ENCODE measurements at regions not wholly inside any gene's neighbourhood (a gene's known extent, or its start where the extent isn't known, plus 50 kb on each side); places are given as distances from the start of the nearest gene placed in this dataset.
"Not testable (repeated sequence)": the region's sequence is repeated elsewhere in the genome, so short reads cannot be mapped to it uniquely, and the experiment has no call there.

GRCh38 chr6:27106382-27106781 lies 141.1 kb upstream of the PRSS16 start:
- no peak for DNase-seq (ENCODE audit: low spot score)

GRCh38 chr6:27111743-27112142 lies 135.8 kb upstream of the PRSS16 start:
- no peak for DNase-seq (ENCODE audit: low spot score)

DNA sequence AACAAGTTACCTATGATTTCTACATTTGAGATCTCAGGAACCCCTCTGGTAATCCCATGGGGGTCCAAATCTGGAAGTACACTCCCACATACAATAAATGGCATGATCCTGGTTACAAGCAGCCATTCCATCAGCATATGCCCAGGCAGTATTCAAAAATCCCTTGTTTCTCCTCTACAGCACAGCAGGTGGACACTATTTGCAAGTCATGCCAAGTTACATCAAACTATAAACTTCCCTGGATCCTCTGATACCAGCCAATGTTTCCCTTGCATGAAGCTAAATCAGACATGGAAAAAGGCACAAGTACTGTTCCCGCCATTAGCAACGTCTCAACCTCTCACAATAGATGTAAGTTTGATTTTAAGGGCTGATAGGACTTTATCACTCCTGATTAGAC lies 134.5 kb upstream of the PRSS16 start:
- DNase-seq (ENCODE audit: low spot score): no peak

GRCh38 chr6:27119329-27119728 lies 128.2 kb upstream of the PRSS16 start:
- no peak for DNase-seq (ENCODE audit: low spot score)

- DNase-seq (ENCODE audit: low spot score): no peak
These were observed 127.7 kb upstream of the PRSS16 start for GRCh38 chr6:27119761-27120160.

DNA sequence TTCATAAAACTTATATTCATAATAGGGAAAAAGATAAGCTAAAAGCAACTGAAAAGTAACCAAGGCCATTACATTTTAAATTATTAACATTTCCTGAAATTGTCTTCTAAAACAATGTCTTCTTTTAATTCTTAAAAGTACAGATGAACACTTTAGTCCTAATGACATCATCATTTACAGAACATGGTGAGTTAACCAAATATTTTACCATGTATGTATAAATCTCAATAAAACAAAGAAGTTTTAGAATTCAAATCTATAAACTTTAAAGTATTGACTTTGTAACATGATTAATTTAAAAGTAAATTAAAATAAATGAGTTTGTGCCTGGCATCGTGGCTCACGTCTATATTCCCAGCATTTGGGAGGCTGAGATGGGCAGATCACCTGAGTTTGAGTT lies 125.9 kb upstream of the PRSS16 start:
- no peak for DNase-seq (ENCODE audit: low spot score)

GRCh38 chr6:27124252-27124657 lies 123.2 kb upstream of the PRSS16 start:
- no peak for DNase-seq (ENCODE audit: low spot score)

- no peak for DNase-seq (ENCODE audit: low spot score)
These were observed 121.3 kb upstream of the PRSS16 start for GRCh38 chr6:27126046-27126814.

DNA sequence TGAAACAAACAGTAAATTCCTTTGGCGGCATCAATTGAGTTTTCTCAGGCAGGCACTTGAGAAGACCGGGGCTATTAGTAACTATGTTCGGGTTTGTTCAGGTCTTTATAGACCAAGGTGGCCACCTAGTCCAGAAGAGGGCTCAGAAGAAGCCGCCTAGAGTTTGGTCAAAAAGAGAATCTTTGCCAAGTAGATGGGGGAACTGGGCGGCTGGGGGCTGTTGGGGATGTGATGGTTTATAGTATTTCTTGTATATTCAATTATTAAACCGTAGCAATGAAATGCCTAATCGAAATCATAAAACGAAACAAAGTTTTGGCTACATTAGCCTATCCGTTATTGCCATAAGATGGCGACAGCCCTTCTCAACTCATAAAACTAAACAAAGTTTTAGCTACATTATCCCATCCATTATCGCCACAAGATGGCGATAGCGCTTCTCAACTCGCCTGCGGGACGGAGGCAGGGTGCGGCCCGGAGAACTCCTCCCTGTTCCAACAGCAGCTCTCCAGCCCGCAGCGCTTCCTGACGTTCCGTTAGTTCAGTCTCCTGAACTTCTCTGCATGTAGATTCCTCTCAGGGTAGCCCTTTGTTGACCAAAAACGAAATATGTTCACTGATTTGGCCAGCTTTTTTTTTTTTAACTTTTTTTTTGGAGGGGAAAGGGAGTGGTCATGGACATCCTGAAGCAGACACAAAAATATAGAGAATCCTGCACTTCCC lies 120.5 kb upstream of the PRSS16 start:
- DNase-seq (ENCODE audit: low spot score): peak; percentile 97

- not testable (repeated sequence) for DNase-seq (ENCODE audit: low spot score)
These were observed 119.6 kb upstream of the PRSS16 start for GRCh38 chr6:27127874-27128273.

GRCh38 chr6:27128311-27129094 lies 119.0 kb upstream of the PRSS16 start:
- no peak for DNase-seq (ENCODE audit: low spot score)

DNA sequence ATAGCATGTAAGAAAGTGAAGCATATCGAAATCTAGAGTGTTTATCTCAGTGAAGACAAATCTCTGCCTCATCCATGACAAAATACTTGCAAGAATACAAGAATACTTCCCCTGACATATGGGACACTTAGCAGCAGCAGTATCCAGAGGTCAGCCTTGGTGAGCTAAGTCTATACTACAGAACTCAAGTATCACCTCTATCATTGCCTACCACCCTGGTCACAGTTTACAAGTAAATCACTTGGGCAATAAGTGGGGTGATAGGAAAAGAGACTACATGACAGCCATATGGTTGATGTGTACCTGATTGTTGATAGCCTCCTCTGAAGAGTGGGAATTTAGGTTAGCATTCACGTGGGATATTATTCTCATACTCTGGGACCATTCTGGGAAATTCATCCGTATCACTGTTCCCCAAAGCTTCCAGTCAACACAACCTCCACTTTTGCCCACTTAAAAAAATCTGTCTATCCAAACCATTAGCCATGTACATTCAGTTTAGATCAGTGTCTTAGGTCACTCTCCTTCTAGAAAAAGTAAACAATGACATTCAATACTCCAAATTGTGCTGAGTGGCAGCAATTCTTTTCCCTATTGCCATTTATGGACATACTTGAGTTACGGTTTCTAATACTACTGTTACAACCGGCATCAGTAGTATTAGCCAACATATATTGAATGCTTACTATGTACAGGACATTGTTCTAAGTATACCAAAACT lies 118.2 kb upstream of the PRSS16 start:
- no peak for DNase-seq (ENCODE audit: low spot score)

- DNase-seq (ENCODE audit: low spot score): no peak
These were observed 117.6 kb upstream of the PRSS16 start for GRCh38 chr6:27129917-27130316.

DNA sequence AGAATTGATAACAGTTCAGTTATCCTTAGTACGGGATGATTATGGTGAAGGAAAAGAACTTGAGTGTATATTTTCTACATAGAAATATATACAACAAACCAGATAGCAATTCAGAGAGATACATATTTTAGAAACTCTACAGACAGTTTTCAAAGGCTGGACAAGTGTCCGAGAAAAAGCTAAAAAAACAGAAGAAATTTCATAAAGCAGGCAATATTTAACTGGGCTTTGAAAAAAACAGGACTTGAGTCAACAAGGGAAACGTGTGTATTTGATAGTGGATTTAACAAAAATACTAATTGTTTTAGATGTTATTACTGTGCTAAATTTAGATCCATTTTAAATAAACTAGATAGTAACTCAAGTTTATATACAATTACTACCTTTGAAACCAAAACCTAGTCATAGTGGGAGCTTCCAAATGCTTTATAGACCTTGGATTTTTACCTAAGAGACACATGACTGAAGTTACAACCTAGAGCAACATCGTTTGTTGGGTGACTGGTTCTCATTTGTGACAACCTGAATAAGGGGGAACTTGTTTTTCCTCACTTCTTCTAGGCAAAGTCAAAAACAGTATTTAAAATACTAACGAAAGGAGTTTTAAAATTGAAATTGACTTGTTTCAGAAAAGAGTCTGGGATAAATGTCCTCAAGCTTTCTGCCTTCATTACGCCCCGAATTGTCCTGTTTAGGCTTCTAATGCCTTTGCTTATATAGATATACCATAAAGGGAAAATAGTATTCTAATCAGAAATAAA lies 116.7 kb upstream of the PRSS16 start:
- no peak for DNase-seq (ENCODE audit: low spot score)

- not testable (repeated sequence) for DNase-seq (ENCODE audit: low spot score)
These were observed 115.3 kb upstream of the PRSS16 start for GRCh38 chr6:27132282-27132531.

GRCh38 chr6:27132532-27133280 lies 114.8 kb upstream of the PRSS16 start:
- DNase-seq (ENCODE audit: low spot score): peak; percentile 100

- peak; percentile 72 for DNase-seq (ENCODE audit: low spot score)
These were observed 113.9 kb upstream of the PRSS16 start for GRCh38 chr6:27133281-27134227.

- no peak for DNase-seq (ENCODE audit: low spot score)
These were observed 112.3 kb upstream of the PRSS16 start for GRCh38 chr6:27135087-27135657.

DNA sequence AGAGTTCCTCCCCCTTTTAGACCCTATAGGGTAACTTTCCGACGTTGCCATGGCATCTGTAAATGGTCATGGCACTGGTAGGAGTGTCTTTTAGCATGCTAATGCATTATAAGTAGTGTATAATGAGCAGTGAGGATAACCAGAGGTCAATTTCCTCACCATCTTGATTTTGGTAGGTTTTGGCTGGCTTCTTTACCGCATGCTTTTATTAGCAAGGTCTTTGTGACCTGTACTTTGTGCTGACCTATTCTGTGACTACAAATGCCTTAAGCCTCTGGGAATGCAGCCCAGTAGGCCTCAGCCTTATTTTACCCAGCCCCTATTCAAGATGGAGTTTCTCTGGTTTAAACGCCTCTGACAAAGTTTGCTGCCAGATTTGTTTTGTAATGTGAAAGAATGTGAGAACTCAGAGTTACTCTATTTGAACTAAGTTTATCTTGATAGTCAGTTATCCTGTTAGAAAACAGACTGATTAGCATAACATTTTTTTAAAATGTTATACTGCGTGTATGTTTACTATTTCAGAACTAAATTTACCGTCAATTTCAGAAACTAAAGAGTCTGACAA lies 111.3 kb upstream of the PRSS16 start:
- DNase-seq (ENCODE audit: low spot score): no peak

Measured in umbilical cord (tissue), 1 donor.